Peyer's patch (tissue), 4 donors: ENCODE measurements at regions not wholly inside any gene's neighbourhood (a gene's known extent, or its start where the extent isn't known, plus 50 kb on each side); places are given as distances from the start of the nearest gene placed in this dataset.

ENCODE experiments used
- DNase-seq, 3 donors: peaks; one replicate each; pipeline ENCODE4 v3.0.0-alpha.2; 2017 to 2019
- H3K27ac ChIP-seq, 4 donors: fragments of 200-600 bp; sonication (generic); one replicate each; pipeline ENCODE4 v1.5.1; 2016 to 2019
- H3K27me3 ChIP-seq, 2 donors: fragments of 200-600 bp; sonication (generic); one replicate each; pipeline ENCODE4 v1.5.1; 2019
- H3K36me3 ChIP-seq, 3 donors: fragments of 200-600 bp; sonication (generic); one replicate each; pipeline ENCODE4 v1.5.1; 2016 to 2019
- H3K4me1 ChIP-seq, 4 donors: fragments of 200-600 bp; sonication (generic); one replicate each; pipeline ENCODE4 v1.5.1; 2016 to 2019
- H3K4me3 ChIP-seq, 4 donors: fragments of 200-600 bp; sonication (generic); 1 replicate in 3 of 4; 2 replicates in 1 of 4; pipeline ENCODE4 v1.5.1; 2016 to 2019; ENCODE audit warnings: mild to moderate bottlenecking in 1 of 4
- H3K9me3 ChIP-seq, 4 donors: fragments of 200-600 bp; sonication (generic); one replicate each; pipeline ENCODE4 v1.5.1; 2016 to 2019; ENCODE audit warnings: mild to moderate bottlenecking in 1 of 4
- CTCF ChIP-seq, 6 experiments: fragments of 450-650 bp in 4 of 6; fragments of 200-600 bp in 2 of 6; sonication (generic) in 1 of 6; IDR thresholded peaks; one replicate each; pipeline ENCODE4 v1.5.1; 2017 to 2019; ENCODE audit warnings: antibody characterized with exemption in 6 of 6, mild to moderate bottlenecking in 3 of 6, moderate library complexity in 1 of 6
- POLR2A ChIP-seq, 2 donors: fragments of 450-650 bp; IDR thresholded peaks; one replicate each; pipeline ENCODE4 v1.5.1; 2017; ENCODE audit warnings: antibody characterized with exemption in 2 of 2, mild to moderate bottlenecking in 2 of 2, moderate library complexity in 2 of 2

DNA sequence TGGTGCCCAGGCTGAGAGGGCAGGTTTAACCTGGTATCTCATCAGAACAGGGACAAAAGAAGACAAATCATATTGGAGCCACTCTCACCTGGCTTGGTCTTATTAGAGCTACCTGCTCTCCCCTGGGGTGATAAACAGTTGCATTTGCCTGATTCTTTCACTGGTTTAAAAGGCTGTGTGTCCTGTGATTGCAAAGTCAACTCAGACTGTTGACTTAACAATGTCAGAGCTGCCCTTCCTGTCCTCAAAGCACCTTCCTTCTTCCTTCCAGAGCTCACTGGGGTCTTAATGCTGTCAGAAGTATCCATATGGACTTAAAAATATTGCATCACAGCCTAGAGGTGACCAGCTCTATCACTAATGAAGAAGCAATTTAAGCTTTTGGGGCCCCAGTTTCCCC is 50.5 kb upstream of the MINAR1 start:
- TF ChIP-seq CTCF (IDR thresholded peaks at IDR 0.05) = no peak
- no peak for TF ChIP-seq POLR2A (IDR thresholded peaks at IDR 0.05)
- no peak overlapping the region for H3K4me3 ChIP-seq
- DNase-seq = no peak
- H3K36me3 ChIP-seq = no peaks in the 10 kb centered on the region
- H3K27me3 ChIP-seq = no peaks in the 10 kb centered on the region
- no peaks in the 10 kb centered on the region for H3K9me3 ChIP-seq
- no peaks in the 10 kb centered on the region for H3K4me1 ChIP-seq
- H3K27ac ChIP-seq = no peak overlapping the region
